Aorta (tissue), 5 donors: ENCODE measurements at regions not wholly inside any gene's neighbourhood (a gene's known extent, or its start where the extent isn't known, plus 50 kb on each side); places are given as distances from the start of the nearest gene placed in this dataset.
"Not testable (repeated sequence)": the region's sequence is repeated elsewhere in the genome, so short reads cannot be mapped to it uniquely, and the experiment has no call there.

Experiments
- ATAC-seq: fragments of 200-7000 bp; cut with Tn5 transposase; one replicate; pipeline ENCODE4 v1.9.1; 2022; ENCODE audit warnings: moderate library complexity; ENCODE audit not compliant: low FRiP score
- DNase-seq, 2 donors: peaks; one replicate each; pipeline ENCODE4 v3.0.0-alpha.2; 2020
- H3K27ac ChIP-seq, 2 donors: one replicate each; pipeline ENCODE4 v1.5.1; 2013; ENCODE audit warnings: low read length in 2 of 2, mild to moderate bottlenecking in 2 of 2, moderate library complexity in 2 of 2, control low read depth in 1 of 2, inconsistent platforms in 1 of 2, low read depth in 1 of 2
- H3K27me3 ChIP-seq, 2 donors: one replicate each; pipeline ENCODE4 v1.6.1; 2013; ENCODE audit warnings: control low read depth in 1 of 2, low read length in 1 of 2, mild to moderate bottlenecking in 1 of 2, moderate library complexity in 1 of 2; ENCODE audit not compliant: insufficient read depth in 2 of 2, control insufficient read depth in 1 of 2
- H3K36me3 ChIP-seq, 2 donors: one replicate each; pipeline ENCODE4 v1.6.1; 2013; ENCODE audit warnings: control low read depth in 1 of 2, low read length in 1 of 2, mild to moderate bottlenecking in 1 of 2; ENCODE audit not compliant: insufficient read depth in 2 of 2, control insufficient read depth in 1 of 2
- H3K4me1 ChIP-seq, 2 donors: one replicate each; pipeline ENCODE4 v1.6.1; 2013; ENCODE audit warnings: low read length in 2 of 2, control low read depth in 1 of 2, mild to moderate bottlenecking in 1 of 2, moderate library complexity in 1 of 2; ENCODE audit not compliant: insufficient read depth in 2 of 2, control insufficient read depth in 1 of 2
- H3K4me3 ChIP-seq, 2 donors: one replicate each; pipeline ENCODE4 v1.5.1; 2013; ENCODE audit warnings: low read length in 2 of 2, control low read depth in 1 of 2, mild to moderate bottlenecking in 1 of 2
- H3K9me3 ChIP-seq: one replicate; pipeline ENCODE4 v1.6.1; 2013; ENCODE audit warnings: mild to moderate bottlenecking, low read length; ENCODE audit not compliant: control insufficient read depth
- WGBS, 2 donors: extraction: QIAGEN DNeasy Blood & Tissue Kit; methylation state at CpG; one replicate each; pipeline ENCODE4 v1.1.7; 2013; 5-methylcytosine and 5-hydroxymethylcytosine counted together
- intact Hi-C, 2 donors: fragments of 100-400 bp; cut with DNase I; formaldehyde crosslinking; loops; one replicate each; pipeline versions ENCODE4 v1.14.2 to v1.15.0; 2022
- donor health status: healthy with polysubstance abuse.
- donor health status: Bipolar disorder and iron deficiency.
- donor health status: DM: no; HTN: no; CAD: no.
- donor health status: DM: no; HTN: no; CAD: no.
- donor health status: DM: yes; HTN: yes; CAD: no.

DNA sequence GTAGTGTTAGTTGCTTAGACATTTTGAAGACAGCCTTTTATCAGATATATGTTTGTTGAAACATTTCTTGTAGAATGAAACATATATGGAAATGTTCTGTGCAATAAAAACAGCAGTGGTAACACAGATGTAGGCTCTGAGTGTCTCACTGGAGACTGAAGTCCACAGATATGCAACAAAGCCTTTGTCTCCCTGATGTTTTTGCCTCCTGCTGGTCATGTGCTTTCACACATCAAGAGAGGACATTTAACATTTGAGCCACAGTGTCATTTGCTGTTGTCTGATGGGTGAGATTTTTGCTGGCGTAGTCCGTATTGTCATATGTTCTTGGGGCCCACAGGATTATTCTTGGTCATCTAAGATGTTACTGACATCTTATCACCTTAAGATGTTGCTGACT, 161.4 kb downstream of the CCDC74A start:
- H3K27ac ChIP-seq, H3K27me3 ChIP-seq, ATAC-seq, H3K4me1 ChIP-seq, DNase-seq, H3K4me3 ChIP-seq, H3K36me3 ChIP-seq, H3K9me3 ChIP-seq, intact Hi-C loops: not testable (repeated sequence)
- WGBS, 2 donors = 98 to 100% methylated on average over 2 of the region's 2 CpGs

- WGBS, 2 donors = 59 to 65% methylated on average over 2 of the region's 2 CpGs
- H3K27me3 ChIP-seq, H3K9me3 ChIP-seq, H3K27ac ChIP-seq, intact Hi-C loops, H3K4me3 ChIP-seq, H3K4me1 ChIP-seq, DNase-seq, ATAC-seq, H3K36me3 ChIP-seq: not testable (repeated sequence)
Observed at GRCh38 chr2:131711268-131711667, 183.6 kb downstream of the CCDC74A start.

- H3K27ac ChIP-seq, H3K36me3 ChIP-seq, DNase-seq, ATAC-seq, H3K4me1 ChIP-seq, H3K27me3 ChIP-seq, H3K9me3 ChIP-seq, H3K4me3 ChIP-seq, intact Hi-C loops: not testable (repeated sequence)
Observed at GRCh38 chr2:131717907-131718306, 190.2 kb downstream of the CCDC74A start.

DNA sequence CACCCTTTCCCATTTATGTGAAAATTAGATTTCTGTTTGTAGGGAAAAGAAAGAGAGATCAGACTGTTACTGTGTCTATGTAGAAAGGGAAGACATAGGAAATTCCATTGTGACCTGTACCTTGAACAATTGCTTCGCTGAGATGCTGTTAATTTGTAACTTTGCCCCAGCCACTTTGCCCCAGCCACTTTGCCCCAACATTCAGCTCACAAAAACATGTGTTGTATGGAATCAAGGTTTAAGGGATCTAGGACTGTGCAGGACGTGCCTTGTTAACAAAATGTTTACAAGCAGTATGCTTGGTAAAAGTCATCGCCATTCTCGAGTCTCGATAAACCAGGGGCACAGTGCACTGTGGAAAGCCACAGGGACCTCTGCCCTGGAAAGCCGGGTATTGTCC, 193.5 kb downstream of the CCDC74A start:
- H3K36me3 ChIP-seq, H3K27ac ChIP-seq, DNase-seq, H3K4me1 ChIP-seq, H3K27me3 ChIP-seq, H3K4me3 ChIP-seq, ATAC-seq, intact Hi-C loops, H3K9me3 ChIP-seq: not testable (repeated sequence)
- WGBS, 2 donors = 78 to 81% methylated on average over 6 of the region's 6 CpGs

DNA sequence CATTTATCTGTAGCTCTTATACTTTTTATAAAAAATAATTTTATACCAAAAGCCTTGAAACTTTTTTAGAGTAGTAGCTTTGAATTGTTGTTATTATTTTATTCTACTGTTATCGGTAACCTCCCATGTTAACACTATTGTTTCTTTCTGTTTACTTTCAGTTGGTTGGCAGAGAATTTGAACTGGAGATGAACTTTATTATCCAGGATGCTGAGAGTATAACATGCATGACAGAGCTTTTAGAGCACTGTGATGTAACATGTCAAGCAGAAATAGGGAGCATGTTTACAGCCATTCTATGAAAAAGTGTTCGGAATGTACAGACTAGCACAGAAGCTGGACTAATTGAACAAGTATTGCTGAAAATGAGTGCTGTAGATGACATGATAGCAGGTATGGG, 194.6 kb downstream of the CCDC74A start:
- ATAC-seq, H3K27me3 ChIP-seq, DNase-seq, H3K36me3 ChIP-seq, H3K4me1 ChIP-seq, intact Hi-C loops, H3K4me3 ChIP-seq, H3K27ac ChIP-seq, H3K9me3 ChIP-seq: not testable (repeated sequence)
- WGBS, 2 donors = 94 to 95% methylated on average over 2 of the region's 2 CpGs

- intact Hi-C loops = no loop called here
Observed at GRCh38 chr2:131724019-131724418, 196.3 kb downstream of the CCDC74A start.

GRCh38 chr2:131728451-131728850, 200.8 kb downstream of the CCDC74A start:
- H3K27ac ChIP-seq, H3K4me1 ChIP-seq, H3K9me3 ChIP-seq, intact Hi-C loops, H3K4me3 ChIP-seq, H3K36me3 ChIP-seq, H3K27me3 ChIP-seq, DNase-seq, ATAC-seq: not testable (repeated sequence)

More at GRCh38 chr2:131724019-131724418, 196.3 kb downstream of the CCDC74A start:
- DNase-seq (peak; percentile 49 to 80), ATAC-seq (no peak)
- 39 to 46% methylated on average over 44 to 46 of the region's 46 CpGs for WGBS, 2 donors
- no peak overlapping the region for H3K27ac ChIP-seq
- H3K4me1 ChIP-seq = no peaks in the 10 kb centered on the region
- no peak overlapping the region for H3K4me3 ChIP-seq
- H3K27me3 ChIP-seq = no peaks in the 10 kb centered on the region
- H3K36me3 ChIP-seq = no peaks in the 10 kb centered on the region
- no peaks in the 10 kb centered on the region for H3K9me3 ChIP-seq

DNA sequence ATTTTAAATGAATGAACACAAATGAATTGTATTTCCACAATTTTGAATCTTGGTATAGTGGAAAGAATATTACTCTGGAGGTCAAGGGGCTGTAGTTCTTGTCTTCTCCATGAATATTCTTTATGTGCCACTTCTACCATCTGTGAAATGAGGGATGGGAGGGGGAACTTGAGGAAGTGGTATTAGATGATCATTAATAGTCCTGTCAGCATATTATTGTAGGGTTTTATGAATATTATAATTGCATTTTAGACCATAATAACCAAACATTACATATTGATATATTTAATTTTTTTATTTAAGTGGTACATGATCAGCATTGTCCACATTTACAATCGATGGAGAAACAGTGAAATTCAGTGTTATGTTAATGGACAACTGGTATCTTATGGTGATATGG, 205.8 kb downstream of the CCDC74A start:
- H3K27ac ChIP-seq, H3K36me3 ChIP-seq, intact Hi-C loops, H3K4me3 ChIP-seq, H3K9me3 ChIP-seq, ATAC-seq, H3K27me3 ChIP-seq, H3K4me1 ChIP-seq, DNase-seq: not testable (repeated sequence)
- 79 to 81% methylated on average over 1 of the region's 1 CpG for WGBS, 2 donors

GRCh38 chr2:131736406-131736805, 208.7 kb downstream of the CCDC74A start:
- H3K27me3 ChIP-seq, H3K27ac ChIP-seq, DNase-seq, H3K36me3 ChIP-seq, intact Hi-C loops, ATAC-seq, H3K4me3 ChIP-seq, H3K4me1 ChIP-seq, H3K9me3 ChIP-seq: not testable (repeated sequence)
- WGBS, 2 donors = 77 to 100% methylated on average over 1 of the region's 1 CpG
